GM12878 (cell line): ENCODE measurements at regions not wholly inside any gene's neighbourhood (a gene's known extent, or its start where the extent isn't known, plus 50 kb on each side); places are given as distances from the start of the nearest gene placed in this dataset.

Source experiments
- ATAC-seq: fragments of 200-7000 bp; cut with Tn5 transposase; 3 replicates; pipeline ENCODE4 v1.9.1; 2020; ENCODE audit warnings: mild to moderate bottlenecking, moderate library complexity
- BruUV-seq: library from RNA; stranded (reverse); fragments of 400-500 nt; replicated peaks from 2 replicates; lab custom pipeline; 2021; lab: Mats Ljungman, UMichigan
- CTCF ChIA-PET: fragments of 300-600 bp; sonication (Branson Sonifier 250); formaldehyde crosslinking; extraction: SDS; loops from one replicate; lab custom pipeline; 2021; ENCODE audit warnings: inconsistent platforms; lab: Yijun Ruan, JAX
- POLR2A ChIA-PET: fragments of 350-600 bp; formaldehyde crosslinking; extraction: SDS; loops from one replicate; lab custom pipeline; 2021; ENCODE audit warnings: inconsistent platforms; lab: Charles Lee
- RAD21 ChIA-PET: fragments of 300-600 bp; sonication (Branson Sonifier 250); formaldehyde crosslinking; loops from one replicate; lab custom pipeline; 2023; ENCODE audit warnings: antibody characterized with exemption; ENCODE audit not compliant: unreplicated experiment; lab: Charles Lee
- SMC1A ChIA-PET: fragments of 300-600 bp; sonication (Branson Sonifier 250); formaldehyde crosslinking; loops from one replicate; lab custom pipeline; 2023; ENCODE audit not compliant: unreplicated experiment, uncharacterized antibody; lab: Charles Lee
- DNase-seq: peaks from one replicate; pipeline ENCODE4 v3.0.0-alpha.2; 2011; ENCODE audit warnings: low read depth, low spot score
- FAIRE-seq: peaks from 3 replicates; lab custom pipeline; 2011; peaks lifted over from hg19 to GRCh38; lab: Jason Lieb, UNC
- H2AFZ ChIP-seq: 2 replicates; pipeline ENCODE4 v1.6.0; 2011; ENCODE audit warnings: low read depth, low read length, control low read depth; ENCODE audit not compliant: control insufficient read depth
- H3K27ac ChIP-seq: 2 replicates; pipeline ENCODE4 v1.5.1; 2011; ENCODE audit warnings: control low read depth; ENCODE audit not compliant: control insufficient read depth, insufficient read depth
- H3K27me3 ChIP-seq, 2 experiments: replicated peaks in 1 of 2; 2 replicates each; pipeline versions ENCODE4 v1.6.0 to v1.6.1; 2011; ENCODE audit warnings: low read length in 1 of 2; ENCODE audit not compliant: control insufficient read depth in 2 of 2, insufficient read depth in 2 of 2
- H3K36me3 ChIP-seq, 2 experiments: 2 replicates each; pipeline ENCODE4 v1.5.1; 2011; ENCODE audit warnings: low read length in 1 of 2; ENCODE audit not compliant: control insufficient read depth in 2 of 2, insufficient read depth in 2 of 2
- H3K4me1 ChIP-seq: 2 replicates; pipeline ENCODE4 v1.6.1; 2011; ENCODE audit warnings: mild to moderate bottlenecking, low read length, moderate library complexity, mixed read lengths; ENCODE audit not compliant: control insufficient read depth, insufficient read depth
- H3K4me2 ChIP-seq: 2 replicates; pipeline ENCODE4 v1.6.0; 2011; ENCODE audit warnings: control low read depth; ENCODE audit not compliant: control insufficient read depth, insufficient read depth
- H3K4me3 ChIP-seq: fragments of 200-600 bp; sonication (generic); 2 replicates; pipeline ENCODE4 v1.5.1; 2016
- H3K79me2 ChIP-seq: 2 replicates; pipeline ENCODE4 v1.6.0; 2011; ENCODE audit warnings: low read length; ENCODE audit not compliant: control insufficient read depth, insufficient read depth
- H3K9ac ChIP-seq: 2 replicates; pipeline ENCODE4 v1.8.0; 2011; ENCODE audit warnings: low read length, control low read depth, mixed read lengths; ENCODE audit not compliant: control insufficient read depth, insufficient read depth
- H3K9me3 ChIP-seq: replicated peaks from 3 replicates; pipeline ENCODE4 v1.5.1; 2011; ENCODE audit warnings: mild to moderate bottlenecking, low read length; ENCODE audit not compliant: control insufficient read depth, insufficient read depth
- H4K20me1 ChIP-seq: 2 replicates; pipeline ENCODE4 v1.6.0; 2011; ENCODE audit not compliant: control insufficient read depth, insufficient read depth
- BMI1 ChIP-seq: fragments of 450-650 bp; IDR thresholded peaks from 2 replicates; pipeline ENCODE4 v1.6.1; 2016; ENCODE audit warnings: mild to moderate bottlenecking, moderate library complexity, borderline replicate concordance
- CTCF ChIP-seq, 3 experiments: IDR thresholded peaks in 2 of 3; conservative IDR thresholded peaks in 1 of 3; 2 replicates each; pipeline ENCODE4 v1.5.1; 2011; ENCODE audit warnings: low read depth in 3 of 3, low read length in 3 of 3, mild to moderate bottlenecking in 3 of 3, control low read depth in 2 of 3, moderate library complexity in 2 of 3, inconsistent platforms in 1 of 3, mixed read lengths in 1 of 3; ENCODE audit not compliant: control insufficient read depth in 2 of 3, insufficient read depth in 1 of 3; ENCODE audit errors: extremely low read depth in 1 of 3
- HCFC1 ChIP-seq: fragments of 150-350 bp; IDR thresholded peaks from 2 replicates; pipeline ENCODE4 v1.6.1; 2014; ENCODE audit warnings: low read length
- IRF3 ChIP-seq: fragments of 450-650 bp; IDR thresholded peaks from 2 replicates; pipeline ENCODE4 v1.6.1; 2014; ENCODE audit warnings: mild to moderate bottlenecking
- MEF2B ChIP-seq: fragments of 450-650 bp; IDR thresholded peaks from 2 replicates; pipeline ENCODE4 v1.6.1; 2018; ENCODE audit warnings: mild to moderate bottlenecking, moderate library complexity; ENCODE audit not compliant: partially characterized antibody, poor library complexity, severe bottlenecking
- NBN ChIP-seq: fragments of 450-650 bp; IDR thresholded peaks from 2 replicates; pipeline ENCODE4 v1.6.1; 2016
- NR2C1 ChIP-seq: fragments of 450-650 bp; IDR thresholded peaks from 2 replicates; pipeline ENCODE4 v1.6.1; 2017; ENCODE audit warnings: antibody characterized with exemption, mild to moderate bottlenecking, moderate library complexity
- RBBP5 ChIP-seq: fragments of 200-600 bp; sonication (generic); conservative IDR thresholded peaks from 2 replicates; pipeline ENCODE4 v1.6.1; 2016
- SIN3A ChIP-seq: IDR thresholded peaks from 2 replicates; pipeline ENCODE4 v1.6.1; 2012; ENCODE audit warnings: low read depth, low read length, improper control_type of control experiment
- ZZZ3 ChIP-seq: IDR thresholded peaks from 2 replicates; pipeline ENCODE4 v1.6.1; 2011; ENCODE audit warnings: low read depth; ENCODE audit not compliant: control insufficient read depth, insufficient read length
- WGBS: methylation state at CpG from one replicate; pipeline ENCODE4 v1.1.6; 2016; ENCODE audit warnings: low lambda C conversion rate; ENCODE audit not compliant: insufficient replicate concordance, insufficient coverage; ENCODE audit errors: missing lambda C conversion rate; 5-methylcytosine and 5-hydroxymethylcytosine counted together
- in situ Hi-C: fragments of 300-500 bp; cut with MboI; formaldehyde crosslinking; loops from 9 replicates; pipeline ENCODE4 v1.14.3; 2018; ENCODE audit warnings: mixed read lengths
- intact Hi-C: fragments of 100-400 bp; cut with micrococcal nuclease; formaldehyde crosslinking; loops from one replicate; pipeline ENCODE4 v1.14.2; 2022; ENCODE audit not compliant: unreplicated experiment

GRCh38 chr16:46482895-46483294, 138.3 kb downstream of the SHCBP1 start:
- FAIRE-seq: no peak
- ChIA-PET SMC1A (no interaction called here), RAD21 (no interaction called here), CTCF (no interaction called here), POLR2A (interaction anchor here (0.6 kb wide), 1 partner anchor 337 kb away, joined by 3 read pairs; no protein-coding TSS in a partner anchor)
- no peak for DNase-seq
- no peak overlapping the region for H3K4me3 ChIP-seq
- 0 out of 6 replicates have a peak, but pooled peaks of 1 of the 3 experiments have one; percentile 3 for TF ChIP-seq CTCF (IDR thresholded peaks at IDR 0.05 in 2 of 3, conservative IDR thresholded peaks at IDR 0.05 in 1 of 3; ENCODE audit: control insufficient read depth in 2 of 3, extremely low read depth in 1 of 3, insufficient read depth in 1 of 3, low read depth in 3 of 3, low read length in 3 of 3)
- TF ChIP-seq ZZZ3: no peak
- intact Hi-C loops (no loop called here), in situ Hi-C loops (no loop called here)
- 14% methylated on average over 4 of the region's 4 CpGs for WGBS
- no peak overlapping the region for H3K9ac ChIP-seq
- H2AFZ ChIP-seq: no peak overlapping the region
- H3K27me3 ChIP-seq: no peaks in the 10 kb centered on the region
- no peak for ATAC-seq
- no peaks in the 10 kb centered on the region for H4K20me1 ChIP-seq
- no TSS peak for BruUV-seq
- no peaks in the 10 kb centered on the region for H3K79me2 ChIP-seq
- no peaks in the 10 kb centered on the region for H3K36me3 ChIP-seq
- no peaks in the 10 kb centered on the region for H3K4me1 ChIP-seq
- H3K9me3 ChIP-seq: no peaks in the 10 kb centered on the region
- no peak overlapping the region for H3K4me2 ChIP-seq
- H3K27ac ChIP-seq: no peak overlapping the region

GRCh38 chr16:46466239-46466638, 154.9 kb downstream of the SHCBP1 start:
- no peak overlapping the region for H3K4me2 ChIP-seq
- H3K79me2 ChIP-seq: no peaks in the 10 kb centered on the region
- ATAC-seq (no peak), DNase-seq (no peak), FAIRE-seq (no peak)
- BruUV-seq: no TSS peak
- CTCF ChIA-PET: no interaction called here
- SMC1A ChIA-PET: no interaction called here
- TF ChIP-seq MEF2B (no peak), HCFC1 (no peak), BMI1 (no peak), IRF3 (no peak), RBBP5 (no peak), NBN (no peak), NR2C1 (no peak), SIN3A (no peak)
- H4K20me1 ChIP-seq: no peaks in the 10 kb centered on the region
- no peaks in the 10 kb centered on the region for H3K9me3 ChIP-seq
- intact Hi-C loops: no loop called here
- no peak overlapping the region for H3K4me3 ChIP-seq
- H3K9ac ChIP-seq: no peak overlapping the region
- no peaks in the 10 kb centered on the region for H3K4me1 ChIP-seq
- no peak overlapping the region for H3K27ac ChIP-seq
- H3K36me3 ChIP-seq: no peaks in the 10 kb centered on the region
- WGBS: 31% methylated on average over 15 of the region's 15 CpGs
- RAD21 ChIA-PET: no interaction called here
- in situ Hi-C loops: no loop called here
- H3K27me3 ChIP-seq: no peaks in the 10 kb centered on the region
- POLR2A ChIA-PET: no interaction called here
- H2AFZ ChIP-seq: no peak overlapping the region
